Calu3 (cell line): ENCODE measurements at regions not wholly inside any gene's neighbourhood (a gene's known extent, or its start where the extent isn't known, plus 50 kb on each side); places are given as distances from the start of the nearest gene placed in this dataset.
"Not testable (repeated sequence)": the region's sequence is repeated elsewhere in the genome, so short reads cannot be mapped to it uniquely, and the experiment has no call there.

Experiments used
- BruUV-seq: library from RNA; stranded (reverse); fragments of 400-500 nt; replicated peaks from 2 replicates; lab custom pipeline; 2021; lab: Mats Ljungman, UMichigan
- CTCF ChIA-PET: fragments of 300-600 bp; sonication (Branson Sonifier 250); formaldehyde crosslinking; loops from one replicate; lab custom pipeline; 2022; ENCODE audit warnings: antibody characterized with exemption; lab: Charles Lee
- DNase-seq: peaks from one replicate; pipeline ENCODE4 v3.0.0; 2022
- H3K27ac Mint-ChIP-seq: one replicate; pipeline ENCODE4 v1.8.0; 2022; ENCODE audit warnings: mixed read lengths; ENCODE audit not compliant: unreplicated experiment
- H3K27me3 Mint-ChIP-seq: one replicate; pipeline ENCODE4 v1.8.0; 2022; ENCODE audit warnings: mixed read lengths; ENCODE audit not compliant: unreplicated experiment
- H3K36me3 Mint-ChIP-seq: one replicate; pipeline ENCODE4 v1.8.0; 2022; ENCODE audit warnings: mild to moderate bottlenecking, moderate library complexity, mixed read lengths; ENCODE audit not compliant: insufficient read depth, unreplicated experiment
- H3K4me1 Mint-ChIP-seq: one replicate; pipeline ENCODE4 v1.8.0; 2022; ENCODE audit warnings: mild to moderate bottlenecking, low read depth, mixed read lengths; ENCODE audit not compliant: unreplicated experiment
- H3K4me3 Mint-ChIP-seq: one replicate; pipeline ENCODE4 v1.8.0; 2022; ENCODE audit warnings: mild to moderate bottlenecking, low read depth, moderate library complexity, mixed read lengths; ENCODE audit not compliant: unreplicated experiment
- H3K9me3 Mint-ChIP-seq: one replicate; pipeline ENCODE4 v1.8.0; 2022; ENCODE audit warnings: low read depth, mixed read lengths; ENCODE audit not compliant: unreplicated experiment
- CTCF ChIP-seq: fragments of 200-600 bp; IDR thresholded peaks from one replicate; pipeline ENCODE4 v1.8.0; 2022; ENCODE audit warnings: antibody characterized with exemption; ENCODE audit not compliant: unreplicated experiment
- intact Hi-C: fragments of 100-400 bp; cut with micrococcal nuclease; formaldehyde crosslinking; loops from one replicate; pipeline ENCODE4 v1.10.0; 2022; ENCODE audit not compliant: unreplicated experiment

GRCh38 chr1:112817555-112818373 lies 102.6 kb upstream of the PPM1J start:
- H3K27ac Mint-ChIP-seq: no peak overlapping the region

GRCh38 chr1:112815376-112815775 lies 100.2 kb upstream of the PPM1J start:
- Mint-ChIP-seq H3K4me3 (no peak overlapping the region), H3K4me1 (peaks cover 8% of the 10 kb centered on the region), H3K27me3 (no peaks in the 10 kb centered on the region), H3K27ac (no peak overlapping the region), H3K36me3 (no peaks in the 10 kb centered on the region), H3K9me3 (no peaks in the 10 kb centered on the region)
- no peak for DNase-seq
- BruUV-seq: no TSS peak
- CTCF ChIA-PET: no interaction called here
- intact Hi-C loops: no loop called here
- no peak for TF ChIP-seq CTCF

More at GRCh38 chr1:112817555-112818373, 102.6 kb upstream of the PPM1J start:
- Mint-ChIP-seq H3K4me1 (peaks cover 8% of the 10 kb centered on the region), H3K4me3 (no peak overlapping the region), H3K9me3 (no peaks in the 10 kb centered on the region), H3K27me3 (no peaks in the 10 kb centered on the region), H3K36me3 (no peaks in the 10 kb centered on the region)
- no TSS peak for BruUV-seq
- no peak for DNase-seq
- intact Hi-C loops: no loop called here
- TF ChIP-seq CTCF: no peak
- CTCF ChIA-PET: interaction anchor here (0.7 kb wide), 2 partner anchors 11 to 14 kb away, joined by 4 to 5 read pairs; no protein-coding TSS in a partner anchor

GRCh38 chr1:112814645-112815044 lies 99.5 kb upstream of the PPM1J start:
- H3K27me3 Mint-ChIP-seq, CTCF ChIA-PET, BruUV-seq, H3K36me3 Mint-ChIP-seq, H3K4me1 Mint-ChIP-seq, H3K9me3 Mint-ChIP-seq, DNase-seq, H3K4me3 Mint-ChIP-seq, H3K27ac Mint-ChIP-seq, intact Hi-C loops: not testable (repeated sequence)

GRCh38 chr1:112808861-112809684 lies 93.9 kb upstream of the PPM1J start:
- BruUV-seq: no TSS peak

More at GRCh38 chr1:112808861-112809684, 93.9 kb upstream of the PPM1J start:
- peaks cover 15% of the 10 kb centered on the region for H3K4me1 Mint-ChIP-seq
- CTCF ChIA-PET: interaction anchor here (1.0 to 1.5 kb wide), 3 partner anchors 94 to 264 kb away, joined by 3 to 11 read pairs (median 6); partner anchors contain the start of genes LRIG2 and PPM1J
- peak; percentile 82 for DNase-seq
- intact Hi-C loops: loop anchor here (1.0 to 5.0 kb wide), 4 partner anchors 58 to 263 kb away; partner anchors contain the start of genes LRIG2 and SLC16A1
- no peaks in the 10 kb centered on the region for H3K9me3 Mint-ChIP-seq
- no peak overlapping the region for H3K27ac Mint-ChIP-seq
- H3K27me3 Mint-ChIP-seq: no peaks in the 10 kb centered on the region
- H3K36me3 Mint-ChIP-seq: no peaks in the 10 kb centered on the region
- no peak overlapping the region for H3K4me3 Mint-ChIP-seq
- peak; percentile 77 for TF ChIP-seq CTCF
